ENCODE measurements at regions not wholly inside any gene's neighbourhood (a gene's known extent, or its start where the extent isn't known, plus 50 kb on each side); places are given as distances from the start of the nearest gene placed in this dataset.
"Not testable (repeated sequence)": the region's sequence is repeated elsewhere in the genome, so short reads cannot be mapped to it uniquely, and the experiment has no call there.

DNA sequence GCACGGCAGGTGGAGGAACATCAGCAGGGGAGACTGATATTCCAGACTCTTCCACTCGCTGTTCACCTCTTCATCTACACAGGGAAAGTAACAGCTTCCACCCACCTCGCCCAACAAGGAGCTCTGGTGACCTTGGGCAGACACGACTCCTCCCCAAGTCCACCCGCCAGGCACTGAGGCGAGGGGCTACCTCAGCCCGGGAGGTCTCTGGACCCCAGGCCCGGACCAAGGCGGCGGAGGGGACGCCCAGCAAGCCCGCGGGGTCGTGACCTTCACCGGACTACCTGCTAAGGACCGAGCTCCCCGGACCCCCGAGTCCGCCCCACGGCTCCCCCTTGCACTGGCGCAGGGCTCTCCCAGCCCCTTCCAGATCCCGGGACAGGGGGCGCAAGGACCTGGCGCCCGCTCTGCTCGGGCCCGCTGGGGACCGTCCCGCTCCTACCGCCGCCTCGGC is 70.2 kb upstream of the LPCAT1 start:
- ChIA-PET CTCF (interaction anchor here (0.9 kb wide), 1 partner anchor 10 kb away, joined by 3 read pairs; no protein-coding TSS in a partner anchor), POLR2A (no interaction called here)
- no peak for DNase-seq (ENCODE audit: low read depth, low spot score)
- no peak overlapping the region for H3K4me3 ChIP-seq (ENCODE audit: low read depth, low read length)
- TF ChIP-seq, protein P1, sequence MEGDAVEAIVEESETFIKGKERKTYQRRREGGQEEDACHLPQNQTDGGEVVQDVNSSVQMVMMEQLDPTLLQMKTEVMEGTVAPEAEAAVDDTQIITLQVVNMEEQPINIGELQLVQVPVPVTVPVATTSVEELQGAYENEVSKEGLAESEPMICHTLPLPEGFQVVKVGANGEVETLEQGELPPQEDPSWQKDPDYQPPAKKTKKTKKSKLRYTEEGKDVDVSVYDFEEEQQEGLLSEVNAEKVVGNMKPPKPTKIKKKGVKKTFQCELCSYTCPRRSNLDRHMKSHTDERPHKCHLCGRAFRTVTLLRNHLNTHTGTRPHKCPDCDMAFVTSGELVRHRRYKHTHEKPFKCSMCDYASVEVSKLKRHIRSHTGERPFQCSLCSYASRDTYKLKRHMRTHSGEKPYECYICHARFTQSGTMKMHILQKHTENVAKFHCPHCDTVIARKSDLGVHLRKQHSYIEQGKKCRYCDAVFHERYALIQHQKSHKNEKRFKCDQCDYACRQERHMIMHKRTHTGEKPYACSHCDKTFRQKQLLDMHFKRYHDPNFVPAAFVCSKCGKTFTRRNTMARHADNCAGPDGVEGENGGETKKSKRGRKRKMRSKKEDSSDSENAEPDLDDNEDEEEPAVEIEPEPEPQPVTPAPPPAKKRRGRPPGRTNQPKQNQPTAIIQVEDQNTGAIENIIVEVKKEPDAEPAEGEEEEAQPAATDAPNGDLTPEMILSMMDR (IDR thresholded peaks at IDR 0.05; ENCODE audit: insufficient read depth, low read length, missing control alignments), result no peak

GRCh38 chr5:1588071-1588694 is 64.4 kb upstream of the LPCAT1 start:
- POLR2A ChIA-PET; H3K4me3 ChIP-seq (ENCODE audit: low read depth, low read length); DNase-seq (ENCODE audit: low read depth, low spot score); CTCF ChIA-PET: not testable (repeated sequence)

GRCh38 chr5:1583081-1583875 is 59.5 kb upstream of the LPCAT1 start:
- CTCF ChIA-PET, result interaction anchor here (1.0 kb wide), 1 partner anchor 11 kb away, joined by 3 read pairs; no protein-coding TSS in a partner anchor
- H3K4me3 ChIP-seq (ENCODE audit: low read depth, low read length); DNase-seq (ENCODE audit: low read depth, low spot score); POLR2A ChIA-PET: not testable (repeated sequence)

DNA sequence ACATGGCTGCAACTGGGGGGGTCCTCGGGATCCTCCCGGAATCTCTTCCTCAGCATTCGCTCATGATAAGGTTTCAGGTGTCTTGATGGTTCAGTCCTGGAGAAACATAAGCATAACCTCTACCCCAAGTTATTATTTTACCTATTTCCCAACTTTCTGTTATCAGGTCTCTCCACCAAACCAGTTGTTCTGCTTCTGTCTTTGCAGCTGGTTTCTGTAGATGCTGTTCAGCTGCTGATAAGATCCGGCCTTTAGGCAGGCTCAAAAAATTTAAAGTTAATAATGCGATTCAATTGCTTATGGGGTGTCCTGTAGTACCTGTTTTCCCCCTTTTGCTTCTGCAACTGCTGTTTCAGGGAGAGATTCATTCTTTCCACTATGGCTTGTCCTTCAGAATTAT is 55.6 kb upstream of the LPCAT1 start:
- POLR2A ChIA-PET; H3K4me3 ChIP-seq (ENCODE audit: low read depth, low read length); CTCF ChIA-PET; DNase-seq (ENCODE audit: low read depth, low spot score): not testable (repeated sequence)

GRCh38 chr5:1576851-1577250 is 53.1 kb upstream of the LPCAT1 start:
- H3K4me3 ChIP-seq (ENCODE audit: low read depth, low read length); DNase-seq (ENCODE audit: low read depth, low spot score); POLR2A ChIA-PET; CTCF ChIA-PET: not testable (repeated sequence)

- DNase-seq (ENCODE audit: low read depth, low spot score); CTCF ChIA-PET; H3K4me3 ChIP-seq (ENCODE audit: low read depth, low read length); POLR2A ChIA-PET: not testable (repeated sequence)
Observed at GRCh38 chr5:1575991-1576714, 52.4 kb upstream of the LPCAT1 start.

- H3K4me3 ChIP-seq (ENCODE audit: low read depth, low read length); DNase-seq (ENCODE audit: low read depth, low spot score); CTCF ChIA-PET; POLR2A ChIA-PET: not testable (repeated sequence)
Observed at GRCh38 chr5:1575491-1575890, 51.7 kb upstream of the LPCAT1 start.

DNA sequence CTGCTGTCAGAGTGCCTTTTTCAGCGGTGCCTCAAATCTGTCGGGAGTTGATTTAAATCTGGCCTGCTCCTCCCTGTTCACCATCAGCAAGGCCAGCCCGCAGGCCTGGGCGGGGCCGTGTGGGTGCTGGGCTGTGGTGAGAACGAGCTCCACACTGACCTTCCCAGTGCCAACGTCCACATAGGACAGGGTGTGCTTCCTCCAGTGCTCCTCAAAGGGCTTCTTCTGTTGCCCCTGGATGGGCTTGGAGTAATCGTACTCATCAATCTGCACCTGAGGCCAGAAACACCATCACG is 50.2 kb upstream of the LPCAT1 start:
- CTCF ChIA-PET; H3K4me3 ChIP-seq (ENCODE audit: low read depth, low read length); DNase-seq (ENCODE audit: low read depth, low spot score); POLR2A ChIA-PET: not testable (repeated sequence)

DNA sequence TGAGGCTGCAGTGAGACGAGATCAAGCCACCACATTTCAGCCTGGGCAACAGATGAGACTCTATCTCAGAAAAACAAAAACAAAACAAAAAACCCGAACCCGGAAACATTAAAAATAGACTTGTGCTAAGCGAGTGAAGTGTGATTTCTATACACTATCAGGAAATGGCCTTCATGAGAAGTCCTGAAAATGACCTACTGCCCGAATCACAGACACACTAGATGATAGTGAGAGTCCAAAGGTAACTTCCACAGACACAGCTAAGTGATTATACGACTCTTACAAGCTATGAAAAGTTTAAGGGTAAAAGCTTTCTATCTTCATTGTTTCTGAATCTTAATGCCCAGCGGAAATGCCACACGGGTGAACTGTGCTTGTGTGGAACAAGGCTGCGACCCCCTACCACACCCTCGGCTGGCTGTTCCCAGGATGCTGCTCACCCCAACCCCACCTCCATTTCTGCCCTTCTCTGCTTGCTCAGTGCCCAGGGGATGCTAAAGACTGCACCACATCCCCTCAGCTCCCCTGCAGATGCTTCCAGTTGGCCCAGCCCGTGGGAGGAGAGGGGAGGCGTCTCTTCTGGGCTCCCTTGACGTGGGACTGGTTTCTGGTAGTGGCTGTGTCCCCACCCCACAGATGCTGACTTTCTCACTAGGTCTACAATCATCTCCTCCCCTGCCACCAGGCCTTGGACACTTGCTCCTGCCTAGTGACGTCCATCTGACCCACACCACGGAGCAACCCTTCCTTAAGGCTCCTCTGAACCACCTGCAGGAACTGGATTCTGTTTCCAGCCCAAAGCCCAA is 49.7 kb upstream of the LPCAT1 start:
- H3K4me3 ChIP-seq (ENCODE audit: low read depth, low read length); POLR2A ChIA-PET; DNase-seq (ENCODE audit: low read depth, low spot score); CTCF ChIA-PET: not testable (repeated sequence)
